PFSK-1 (cell line): ENCODE measurements at regions not wholly inside any gene's neighbourhood (a gene's known extent, or its start where the extent isn't known, plus 50 kb on each side); places are given as distances from the start of the nearest gene placed in this dataset.

Experiments used
- FOXP2 ChIP-seq: optimal IDR thresholded peaks from 2 replicates; pipeline ENCODE3; 2011; ENCODE audit warnings: borderline replicate concordance, control low read depth, inconsistent platforms; ENCODE audit not compliant: insufficient read depth; ENCODE audit errors: extremely low read length, extremely low read depth
- POLR2AphosphoS5 ChIP-seq: IDR thresholded peaks from 2 replicates; pipeline ENCODE4 v1.6.1; 2012; ENCODE audit warnings: low read depth, mild to moderate bottlenecking, control low read depth, low read length, moderate library complexity
- REST ChIP-seq, 2 experiments: IDR thresholded peaks; 2 replicates each; pipeline versions ENCODE4 v1.6.1 to v1.8.0; 2011 to 2012; ENCODE audit warnings: low read depth in 2 of 2, low read length in 2 of 2, control low read depth in 1 of 2, inconsistent platforms in 1 of 2, mild to moderate bottlenecking in 1 of 2, moderate library complexity in 1 of 2; ENCODE audit not compliant: insufficient read depth in 1 of 2
- SIN3A ChIP-seq: IDR thresholded peaks from 2 replicates; pipeline ENCODE4 v1.6.1; 2012; ENCODE audit warnings: mild to moderate bottlenecking, low read length, moderate library complexity, borderline replicate concordance; ENCODE audit not compliant: insufficient read depth
- TAF1 ChIP-seq: IDR thresholded peaks from 2 replicates; pipeline ENCODE4 v1.6.1; 2012; ENCODE audit warnings: low read length, control low read depth, borderline replicate concordance; ENCODE audit not compliant: insufficient read depth

DNA sequence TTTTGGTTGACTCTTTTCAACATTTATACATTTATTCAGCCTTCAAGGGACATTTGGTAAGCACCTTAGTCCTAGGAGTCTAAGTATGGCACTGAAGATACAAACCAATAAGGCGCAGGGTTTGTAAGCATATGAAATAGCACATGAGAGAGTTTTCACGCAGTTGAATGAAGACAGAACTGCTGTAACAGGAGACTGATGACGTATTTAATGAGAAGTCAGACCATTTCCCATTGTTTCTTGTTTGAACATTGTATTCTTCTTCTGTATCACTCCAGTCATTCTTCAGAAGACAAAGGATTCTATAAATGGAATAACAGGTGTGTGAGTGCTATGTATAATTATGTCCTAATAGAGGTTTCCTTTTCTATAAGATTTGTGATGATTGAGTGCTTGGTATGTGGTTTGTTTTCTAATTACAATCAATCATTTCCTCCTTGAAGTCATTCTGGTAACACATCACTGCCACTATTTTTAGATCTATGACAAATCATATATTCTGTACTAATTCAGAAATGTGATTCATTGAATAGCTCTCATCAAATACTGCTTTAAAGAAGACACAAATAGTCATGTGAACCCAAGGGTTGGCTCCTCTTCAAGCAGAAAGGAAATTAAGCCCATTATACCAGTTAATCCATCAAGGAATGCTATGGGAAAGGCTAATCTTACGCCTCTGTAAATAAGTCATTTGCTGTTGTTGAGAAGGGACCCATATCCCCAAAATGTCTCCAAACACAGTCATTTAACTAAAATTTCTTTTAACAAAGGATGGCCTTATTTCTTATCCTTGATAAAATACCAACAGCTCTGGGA, 222.8 kb upstream of the NBEA start:
- TF ChIP-seq REST (IDR thresholded peaks at IDR 0.05; ENCODE audit: insufficient read depth in 1 of 2, low read depth in 2 of 2, low read length in 2 of 2) (no peak), SIN3A (no peak), POLR2AphosphoS5 (no peak), FOXP2 (no peak), TAF1 (no peak)

- TF ChIP-seq REST (IDR thresholded peaks at IDR 0.05; ENCODE audit: insufficient read depth in 1 of 2, low read depth in 2 of 2, low read length in 2 of 2) (no peak), TAF1 (no peak), SIN3A (no peak), POLR2AphosphoS5 (no peak), FOXP2 (no peak)
Observed at GRCh38 chr13:34720618-34721017, 221.5 kb upstream of the NBEA start.

DNA sequence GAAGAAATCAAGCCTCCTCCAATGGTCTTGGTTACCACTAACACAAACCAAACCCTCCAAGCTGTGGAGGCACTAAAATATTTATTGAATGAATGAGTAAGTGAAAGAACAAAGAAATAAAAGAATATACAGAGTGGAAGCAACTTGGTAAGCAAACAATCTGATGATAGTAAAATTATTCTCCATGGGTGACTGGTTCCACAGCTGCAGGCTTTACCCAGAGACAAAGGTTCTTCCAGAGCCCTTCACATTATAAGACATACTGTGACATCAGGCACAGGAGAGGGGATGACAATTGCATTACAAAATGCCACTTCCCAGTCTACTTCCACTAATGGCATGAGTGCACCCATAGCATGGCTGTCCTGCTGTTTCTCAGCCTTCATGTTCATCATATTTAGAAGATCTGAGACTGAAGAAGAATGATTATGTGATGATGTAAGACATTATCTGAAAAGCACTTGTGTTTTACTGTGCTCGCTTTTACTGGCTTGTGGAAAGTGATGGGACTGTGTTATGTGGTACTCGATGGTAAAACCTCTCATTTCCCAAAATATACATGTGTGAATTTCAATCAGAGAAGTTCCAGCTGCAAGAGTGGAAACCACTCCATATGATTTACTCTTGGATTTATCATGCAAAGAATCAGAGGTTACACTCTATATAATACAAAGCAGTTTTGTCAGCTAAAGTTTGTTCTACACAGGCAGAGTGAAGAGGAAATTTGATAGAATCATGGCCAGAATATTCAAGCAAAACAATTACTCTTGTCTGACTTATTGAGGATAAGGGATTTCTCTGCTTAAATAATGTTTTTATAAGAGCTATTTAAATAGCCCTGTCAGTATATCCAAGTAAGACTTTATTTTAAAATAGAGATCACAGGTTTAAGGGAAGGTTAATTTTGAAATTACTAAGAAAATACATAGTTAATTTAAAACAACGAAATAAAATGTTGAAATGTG, 220.2 kb upstream of the NBEA start:
- TF ChIP-seq SIN3A: no peak
- TF ChIP-seq POLR2AphosphoS5: no peak
- no peak for TF ChIP-seq TAF1
- TF ChIP-seq REST (IDR thresholded peaks at IDR 0.05; ENCODE audit: insufficient read depth in 1 of 2, low read depth in 2 of 2, low read length in 2 of 2): no peak
- no peak for TF ChIP-seq FOXP2

DNA sequence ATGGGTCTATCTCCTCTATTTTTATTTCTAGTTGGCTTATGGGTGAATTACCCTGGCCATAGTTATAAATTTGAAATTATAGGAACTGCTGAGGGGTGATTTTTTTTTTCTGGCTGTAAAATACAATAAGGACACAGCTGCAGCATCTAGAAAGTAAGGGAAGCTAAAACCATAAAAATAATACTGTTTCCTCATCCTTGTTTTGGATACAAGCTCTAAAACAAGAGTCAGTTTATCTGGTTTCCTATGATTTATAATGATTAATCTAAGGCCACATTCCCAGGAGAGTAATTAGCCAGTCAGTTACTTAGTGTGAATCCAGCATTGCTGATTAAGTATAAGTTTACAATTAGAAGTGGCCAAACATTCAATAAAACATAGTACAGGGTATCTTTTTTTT, 219.1 kb upstream of the NBEA start:
- TF ChIP-seq FOXP2 (no peak), POLR2AphosphoS5 (no peak), SIN3A (no peak), TAF1 (no peak), REST (IDR thresholded peaks at IDR 0.05; ENCODE audit: insufficient read depth in 1 of 2, low read depth in 2 of 2, low read length in 2 of 2) (no peak)
